ENCODE measurements at regions not wholly inside any gene's neighbourhood (a gene's known extent, or its start where the extent isn't known, plus 50 kb on each side); places are given as distances from the start of the nearest gene placed in this dataset.

DNA sequence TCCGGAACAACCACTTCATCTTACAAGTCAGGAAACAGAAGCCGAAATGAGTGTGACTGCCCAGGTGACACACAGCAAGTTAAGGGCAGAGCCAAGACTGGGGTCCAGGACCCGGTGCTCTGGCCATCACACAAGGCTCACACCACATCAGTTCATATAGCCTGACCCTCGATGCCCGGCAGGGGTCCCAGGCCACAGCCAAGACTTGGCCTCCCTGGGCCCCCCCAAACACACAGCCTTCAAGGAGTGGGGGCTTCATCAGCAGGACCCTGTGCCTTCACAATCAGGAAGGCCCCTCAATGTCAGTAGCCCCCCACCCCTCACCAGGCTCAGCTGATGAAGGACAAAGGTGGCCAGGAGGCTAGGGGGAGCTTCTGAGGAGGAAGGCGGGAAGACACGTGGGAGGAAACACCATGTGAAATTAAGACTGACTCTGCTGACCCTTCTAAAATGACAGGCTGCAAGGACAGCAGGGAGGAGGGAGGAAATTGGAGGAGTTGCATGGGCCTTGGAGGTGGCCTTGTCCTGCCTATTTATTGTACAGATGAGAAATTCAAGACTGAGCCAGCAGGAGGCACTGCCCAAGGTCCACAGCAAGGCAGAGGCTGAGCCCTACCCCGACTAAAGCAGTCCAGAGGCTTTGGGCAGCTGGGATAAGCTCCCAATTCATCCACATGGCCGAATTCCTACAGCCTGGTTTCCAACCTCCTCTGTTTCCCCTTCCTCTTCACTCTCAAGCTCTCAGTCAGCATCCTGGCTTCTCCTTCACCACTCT lies 216.1 kb upstream of the ZMIZ1 start:
- peak; percentile 4 for DNase-seq

- DNase-seq: no peak
Measured at GRCh38 chr10:78853864-78854263, 214.9 kb upstream of the ZMIZ1 start.

GRCh38 chr10:78856421-78856820 lies 212.3 kb upstream of the ZMIZ1 start:
- DNase-seq: no peak

DNA sequence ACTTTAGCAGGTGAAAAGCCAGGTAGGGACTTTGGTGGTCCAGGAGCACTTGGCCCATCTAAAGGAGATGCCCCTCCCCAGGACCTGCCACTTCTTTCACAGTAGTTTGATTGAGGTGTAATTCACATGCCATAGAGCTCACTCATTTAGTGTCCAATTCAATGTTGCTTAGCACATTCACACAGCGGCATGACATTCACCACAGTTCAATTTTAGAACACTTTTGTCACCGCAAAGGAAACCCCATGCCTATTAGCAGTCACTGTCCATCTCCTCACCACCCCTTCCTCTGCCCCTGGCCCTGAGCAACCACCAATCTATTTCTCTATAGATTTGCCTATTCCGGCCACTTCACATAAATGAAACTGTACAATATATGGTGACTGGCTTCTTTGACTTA lies 211.6 kb upstream of the ZMIZ1 start:
- DNase-seq: no peak

GRCh38 chr10:78859266-78859665 lies 209.5 kb upstream of the ZMIZ1 start:
- no peak for DNase-seq

DNA sequence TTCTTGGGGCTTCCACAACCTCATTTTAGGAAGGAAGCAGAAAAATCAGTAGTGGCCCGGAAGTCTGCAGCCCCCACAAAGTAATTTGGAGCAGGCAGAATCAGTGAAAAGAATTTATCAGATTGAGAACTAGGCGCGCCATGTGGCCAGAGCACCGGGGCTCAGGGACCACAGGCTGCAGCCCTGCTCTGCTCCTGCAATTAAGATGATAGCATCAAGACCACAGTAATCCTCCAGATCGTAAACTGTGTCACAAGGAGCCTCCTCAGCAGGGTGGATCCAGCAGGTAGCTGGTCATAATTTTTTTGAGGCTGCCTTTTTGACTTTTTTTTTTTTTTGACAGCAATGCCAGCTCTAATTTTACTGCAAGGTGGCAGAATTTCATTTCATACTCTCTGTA lies 209.0 kb upstream of the ZMIZ1 start:
- no peak for DNase-seq

GRCh38 chr10:78860260-78860914 lies 208.4 kb upstream of the ZMIZ1 start:
- DNase-seq: no peak

- DNase-seq: no peak
Measured at GRCh38 chr10:78861529-78862327, 207.0 kb upstream of the ZMIZ1 start.

GRCh38 chr10:78862328-78862640 lies 206.5 kb upstream of the ZMIZ1 start:
- DNase-seq: no peak

DNA sequence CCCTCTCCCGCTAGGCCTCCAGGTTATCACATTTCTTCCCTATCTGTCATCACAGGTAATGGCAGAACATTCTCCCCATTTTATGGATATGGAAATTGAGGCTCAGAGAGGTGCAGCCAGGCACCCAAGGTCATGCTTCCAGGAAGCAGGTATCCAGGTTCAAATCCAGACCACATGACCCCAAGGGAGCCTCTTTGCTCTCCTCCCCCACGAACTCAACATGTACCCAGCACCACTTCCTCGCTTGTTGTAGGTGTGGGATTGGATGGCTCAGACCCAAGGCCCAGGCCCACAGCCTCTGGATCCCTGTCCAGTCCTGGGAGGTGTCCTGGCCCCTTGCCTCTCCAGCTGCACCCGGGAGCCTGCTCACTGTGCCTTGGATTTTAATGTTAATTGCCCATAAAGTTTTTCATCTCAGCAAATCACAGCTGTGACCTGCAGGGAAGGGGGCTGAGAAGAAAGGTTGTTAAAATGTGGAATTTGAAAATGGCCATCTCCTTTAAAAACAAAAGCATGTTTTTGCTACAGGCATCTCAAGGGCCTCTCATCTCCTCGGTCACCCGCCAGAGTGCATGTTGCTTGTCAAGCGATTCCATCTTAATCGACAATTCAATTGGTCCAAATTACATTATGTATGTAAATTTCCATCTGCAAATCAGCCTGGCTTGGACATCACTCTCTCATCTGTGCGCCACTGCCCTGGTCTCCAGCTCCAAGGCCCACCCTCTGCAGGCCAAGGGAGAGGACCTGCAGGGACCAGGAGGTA lies 205.4 kb upstream of the ZMIZ1 start:
- no peak for DNase-seq

DNA sequence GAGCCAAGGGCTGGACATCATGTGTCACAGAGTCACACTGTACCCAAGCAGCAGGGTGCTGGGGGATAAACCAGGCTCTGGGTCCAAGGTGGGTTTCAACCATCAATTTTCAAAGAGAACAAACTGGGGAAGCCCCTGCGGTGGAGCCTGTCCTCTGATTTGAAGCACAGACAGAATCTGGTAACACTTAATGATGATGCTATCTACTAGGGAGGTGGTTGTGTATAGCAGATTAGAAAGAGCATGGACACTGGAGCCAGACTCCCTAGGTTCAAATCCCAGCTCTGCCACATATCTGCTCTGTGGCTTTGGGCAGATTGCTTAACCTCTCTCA lies 204.9 kb upstream of the ZMIZ1 start:
- DNase-seq: no peak

- no peak for DNase-seq
Measured at GRCh38 chr10:78864761-78865537, 203.8 kb upstream of the ZMIZ1 start.

GRCh38 chr10:78865538-78865875 lies 203.3 kb upstream of the ZMIZ1 start:
- no peak for DNase-seq

GRCh38 chr10:78865931-78866717 lies 202.6 kb upstream of the ZMIZ1 start:
- no peak for DNase-seq

DNA sequence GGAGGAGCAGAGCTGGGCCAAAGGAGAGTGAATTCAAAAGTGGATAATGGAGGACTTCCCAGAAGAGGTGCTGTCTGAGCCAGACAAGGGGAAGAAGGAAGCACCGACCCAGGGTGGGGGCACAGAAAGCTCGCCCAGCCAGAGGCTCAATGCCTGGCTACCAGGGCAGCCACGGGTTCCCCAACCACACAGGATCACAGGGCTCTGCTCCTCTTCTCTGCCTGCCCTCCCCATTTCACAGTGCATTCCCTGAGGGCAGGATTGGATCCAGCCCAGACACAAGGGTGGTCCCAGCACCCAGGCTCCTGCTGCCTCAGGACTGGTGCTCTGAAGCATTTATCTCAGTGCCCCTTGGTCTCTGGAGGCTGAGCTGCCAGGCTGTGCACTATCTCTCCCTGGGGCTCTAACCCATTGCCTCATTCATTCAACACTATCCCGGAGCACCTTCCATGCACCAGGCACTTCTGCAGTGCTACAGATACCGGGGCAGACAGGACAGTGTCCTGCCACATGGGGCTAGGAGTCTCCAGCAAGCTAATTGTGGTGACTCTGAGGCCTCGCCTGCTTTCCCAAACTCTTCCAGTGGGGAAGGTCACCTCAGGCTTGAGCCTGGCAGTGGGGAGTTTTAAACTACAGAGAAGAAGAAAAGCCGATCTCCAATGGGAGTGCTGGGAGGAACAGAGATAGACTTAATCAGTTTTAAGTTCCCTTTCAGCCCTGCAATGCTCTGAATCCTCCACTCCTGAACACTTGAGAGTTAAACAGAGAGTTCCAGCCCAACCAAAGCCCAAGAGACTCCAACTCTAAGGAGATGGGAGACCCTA lies 201.8 kb upstream of the ZMIZ1 start:
- DNase-seq: no peak

DNA sequence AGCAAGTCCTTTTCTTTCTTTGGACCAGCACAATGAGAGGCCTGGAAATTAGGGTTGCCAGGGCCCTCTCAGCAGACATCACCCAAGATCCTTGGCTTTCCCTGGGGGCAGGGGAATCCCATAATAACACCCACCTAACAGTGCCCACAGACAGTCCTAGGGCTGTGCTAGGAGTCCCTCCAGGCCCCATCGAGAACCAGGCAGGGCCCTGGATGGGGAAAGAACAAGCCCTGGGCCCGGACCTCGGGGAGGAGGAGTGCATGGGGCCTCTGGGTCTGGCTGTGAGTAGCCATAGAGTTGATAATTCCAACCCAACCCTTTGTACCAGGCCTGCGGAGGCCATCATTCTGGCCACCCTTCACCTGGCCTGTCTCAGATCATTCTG lies 201.2 kb upstream of the ZMIZ1 start:
- DNase-seq: no peak

DNA sequence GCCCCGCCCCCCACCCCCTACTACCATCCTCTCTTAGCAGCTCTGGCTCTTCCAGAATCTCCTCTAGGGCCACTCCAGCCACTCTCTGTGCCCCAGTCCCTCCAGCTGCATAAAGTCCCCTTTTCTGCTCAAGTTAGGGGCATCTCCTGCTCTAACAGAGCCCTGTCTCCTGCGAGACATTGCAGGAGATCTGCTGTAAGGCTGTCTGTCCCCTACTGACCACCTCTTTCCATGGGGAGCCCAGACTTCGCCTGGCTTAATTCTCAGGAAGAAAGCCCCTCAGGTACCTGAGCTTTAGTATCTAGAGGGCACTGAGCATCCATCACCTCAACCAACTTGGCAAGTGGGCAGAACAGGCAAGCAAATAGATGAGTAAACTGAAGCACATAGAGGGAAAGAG lies 200.7 kb upstream of the ZMIZ1 start:
- no peak for DNase-seq

DNA sequence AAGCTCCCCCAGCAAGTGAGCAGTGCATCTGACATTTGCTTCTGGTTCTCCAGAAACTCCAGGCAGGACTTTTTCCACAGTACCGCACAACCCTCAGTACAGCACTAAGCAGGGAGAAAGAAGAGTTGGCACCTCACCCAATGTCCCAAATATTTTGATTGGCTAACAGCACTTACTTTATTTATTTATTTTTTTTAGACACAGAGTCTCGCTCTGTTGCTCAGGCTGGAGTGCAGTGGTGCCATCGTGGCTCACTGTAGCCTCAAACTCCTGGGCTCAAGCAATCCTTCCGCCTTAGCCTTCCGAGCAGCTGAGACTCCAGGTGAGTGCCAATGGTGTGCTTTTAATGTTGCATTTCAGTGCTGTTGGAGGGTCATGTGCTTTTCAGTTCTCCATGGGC lies 200.3 kb upstream of the ZMIZ1 start:
- no peak for DNase-seq

DNA sequence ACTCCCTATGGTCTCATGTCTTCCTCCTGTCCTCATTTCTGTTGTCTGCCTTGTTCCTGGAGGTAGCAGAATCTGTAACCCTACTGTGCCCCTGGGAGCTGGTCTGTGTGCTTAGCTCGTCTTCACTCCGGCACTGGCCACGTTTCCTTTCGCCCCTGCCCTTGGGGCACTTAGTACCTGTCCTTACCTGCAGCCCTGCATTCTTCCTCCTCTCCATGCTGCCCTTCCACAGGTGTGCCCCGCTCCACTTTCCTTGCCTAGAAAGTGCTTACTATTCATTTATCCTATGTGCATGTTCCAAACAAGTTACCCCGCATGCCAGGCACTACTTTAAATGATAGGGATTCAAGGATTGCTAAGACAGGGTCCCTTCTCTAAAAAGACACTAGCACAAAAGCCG lies 199.9 kb upstream of the ZMIZ1 start:
- no peak for DNase-seq

- DNase-seq: no peak
Measured at GRCh38 chr10:78869508-78870454, 199.0 kb upstream of the ZMIZ1 start.
